ENCODE measurements at regions not wholly inside any gene's neighbourhood (a gene's known extent, or its start where the extent isn't known, plus 50 kb on each side); places are given as distances from the start of the nearest gene placed in this dataset.

DNA sequence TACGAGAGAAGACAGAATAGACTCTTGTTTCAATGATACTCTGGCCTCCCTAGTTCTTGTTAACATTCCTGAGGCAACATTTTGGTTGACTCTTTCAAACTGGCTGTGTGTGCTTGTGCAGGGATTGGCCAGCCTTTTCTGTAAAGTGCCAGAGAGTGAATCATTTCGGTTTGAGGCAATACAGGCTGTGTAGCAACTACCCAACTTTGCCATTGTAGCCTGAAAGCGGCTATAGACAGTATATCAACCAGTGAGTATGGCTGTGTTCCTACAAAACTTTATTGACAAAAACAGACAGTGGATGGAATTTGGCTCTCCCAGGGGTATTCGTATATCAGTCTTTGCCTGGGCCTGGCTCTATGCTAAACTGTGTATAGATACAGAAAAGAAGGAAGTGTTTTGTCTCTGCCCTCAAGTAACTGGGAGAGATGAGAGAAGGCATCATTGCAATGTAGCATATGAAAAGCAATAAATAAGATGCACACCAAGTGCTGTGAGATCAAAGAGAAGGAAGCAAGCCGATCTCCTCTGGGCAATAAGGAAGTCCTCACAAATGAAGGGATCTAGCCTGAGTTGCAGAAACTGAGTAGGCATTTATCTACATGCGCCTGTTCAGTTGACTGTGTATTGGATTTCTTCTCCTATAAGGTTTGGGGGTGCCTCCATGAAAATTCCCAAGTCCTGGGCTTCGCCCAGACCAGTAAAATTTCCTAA is 568.0 kb upstream of the KLF4 start:
- TF ChIP-seq EZH2 (IDR thresholded peaks at IDR 0.05; ENCODE audit: borderline replicate concordance, insufficient read depth, low read depth, low read length, poor library complexity, severe bottlenecking): no peak
- TF ChIP-seq, protein P1, sequence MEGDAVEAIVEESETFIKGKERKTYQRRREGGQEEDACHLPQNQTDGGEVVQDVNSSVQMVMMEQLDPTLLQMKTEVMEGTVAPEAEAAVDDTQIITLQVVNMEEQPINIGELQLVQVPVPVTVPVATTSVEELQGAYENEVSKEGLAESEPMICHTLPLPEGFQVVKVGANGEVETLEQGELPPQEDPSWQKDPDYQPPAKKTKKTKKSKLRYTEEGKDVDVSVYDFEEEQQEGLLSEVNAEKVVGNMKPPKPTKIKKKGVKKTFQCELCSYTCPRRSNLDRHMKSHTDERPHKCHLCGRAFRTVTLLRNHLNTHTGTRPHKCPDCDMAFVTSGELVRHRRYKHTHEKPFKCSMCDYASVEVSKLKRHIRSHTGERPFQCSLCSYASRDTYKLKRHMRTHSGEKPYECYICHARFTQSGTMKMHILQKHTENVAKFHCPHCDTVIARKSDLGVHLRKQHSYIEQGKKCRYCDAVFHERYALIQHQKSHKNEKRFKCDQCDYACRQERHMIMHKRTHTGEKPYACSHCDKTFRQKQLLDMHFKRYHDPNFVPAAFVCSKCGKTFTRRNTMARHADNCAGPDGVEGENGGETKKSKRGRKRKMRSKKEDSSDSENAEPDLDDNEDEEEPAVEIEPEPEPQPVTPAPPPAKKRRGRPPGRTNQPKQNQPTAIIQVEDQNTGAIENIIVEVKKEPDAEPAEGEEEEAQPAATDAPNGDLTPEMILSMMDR (IDR thresholded peaks at IDR 0.05): no peak

Measured in B cell (primary cell).